HG03064 (cell line): ENCODE measurements at regions not wholly inside any gene's neighbourhood (a gene's known extent, or its start where the extent isn't known, plus 50 kb on each side); places are given as distances from the start of the nearest gene placed in this dataset.

Source experiments
- ATAC-seq: cut with Tn5 transposase; IDR thresholded peaks from one replicate; pipeline ENCODE4 v1.9.1; 2021; ENCODE audit warnings: low read depth; ENCODE audit not compliant: unreplicated experiment

- ATAC-seq = no peak
Observed at GRCh38 chr4:63526251-63526650, 883.0 kb downstream of the TECRL start.

GRCh38 chr4:63524764-63525163 is 884.5 kb downstream of the TECRL start:
- no peak for ATAC-seq

DNA sequence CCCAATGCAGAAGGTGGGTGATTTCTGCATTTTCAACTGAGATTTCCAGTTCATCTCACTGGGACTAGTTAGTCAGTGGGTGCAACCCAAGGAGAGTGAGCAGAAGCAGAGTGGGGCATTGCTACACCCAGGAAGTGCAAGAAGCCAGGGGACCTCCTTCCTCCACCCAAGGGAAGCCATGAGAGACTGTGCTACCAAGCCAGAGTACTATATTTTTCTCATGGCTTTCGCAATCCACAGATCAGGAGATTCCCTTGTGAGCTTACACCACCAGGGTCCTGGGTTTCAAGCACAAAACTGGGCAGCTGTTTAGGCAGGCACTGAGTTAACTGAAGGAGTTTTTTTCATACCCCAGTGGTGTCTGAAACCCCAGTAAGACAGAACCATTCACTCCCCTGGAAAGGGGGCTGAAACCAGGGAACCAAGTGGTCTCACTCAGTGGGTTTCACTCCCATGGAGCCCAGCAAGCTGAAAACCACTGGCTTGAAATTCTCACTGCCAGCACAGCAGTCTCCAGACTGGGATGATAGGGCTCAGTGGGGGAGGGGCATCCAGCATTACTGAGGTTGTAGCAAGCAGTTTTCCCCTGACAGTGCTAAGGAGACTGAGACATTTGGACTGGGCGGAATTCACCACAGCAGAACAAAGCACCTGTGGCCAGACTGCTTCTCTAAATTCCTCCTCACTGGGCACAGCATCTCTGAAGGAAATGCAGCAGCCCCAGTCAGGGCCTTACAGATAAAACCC is 903.4 kb downstream of the TECRL start:
- no peak for ATAC-seq

GRCh38 chr4:63493265-63493664 is 916.0 kb downstream of the TECRL start:
- no peak for ATAC-seq

GRCh38 chr4:63492515-63492914 is 916.7 kb downstream of the TECRL start:
- no peak for ATAC-seq

DNA sequence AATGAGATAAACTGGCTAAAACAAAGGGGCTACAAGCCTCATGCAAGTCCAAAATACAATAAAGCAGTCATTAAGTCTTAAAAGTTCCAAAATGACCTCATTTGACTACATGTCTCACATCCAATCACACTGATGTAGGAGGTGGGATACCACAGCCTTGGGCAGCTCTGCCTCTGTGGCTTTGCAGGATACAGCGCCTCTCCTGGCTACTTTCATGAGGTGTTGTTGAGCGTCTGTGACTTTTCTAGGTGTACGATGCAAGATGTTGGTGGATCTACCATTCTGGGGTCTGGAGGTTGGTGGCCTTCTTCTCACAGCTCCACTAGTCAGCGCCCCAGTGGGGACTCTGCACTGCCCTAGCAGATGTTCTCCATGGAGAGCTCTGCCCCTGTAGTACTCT is 944.9 kb downstream of the TECRL start:
- ATAC-seq = no peak

DNA sequence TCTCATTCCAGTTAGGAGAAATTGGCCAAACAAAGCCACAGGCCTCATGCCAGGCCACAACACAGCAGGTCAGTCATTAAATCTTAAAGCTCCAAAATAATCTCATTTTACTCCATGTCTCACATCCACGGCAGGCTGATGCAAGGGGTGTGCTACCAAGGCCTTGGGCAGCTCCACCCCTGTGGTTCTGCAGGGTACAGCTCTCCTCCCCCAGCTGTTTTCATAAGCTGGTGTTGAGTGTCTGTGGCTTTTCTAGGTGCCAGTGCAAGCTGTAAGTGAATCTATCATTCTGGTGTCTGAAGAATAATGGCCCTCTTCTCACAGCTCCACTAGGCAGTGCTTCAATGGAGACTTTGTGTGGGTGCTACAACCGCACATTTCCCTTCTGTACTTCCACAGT is 949.2 kb downstream of the TECRL start:
- no peak for ATAC-seq

DNA sequence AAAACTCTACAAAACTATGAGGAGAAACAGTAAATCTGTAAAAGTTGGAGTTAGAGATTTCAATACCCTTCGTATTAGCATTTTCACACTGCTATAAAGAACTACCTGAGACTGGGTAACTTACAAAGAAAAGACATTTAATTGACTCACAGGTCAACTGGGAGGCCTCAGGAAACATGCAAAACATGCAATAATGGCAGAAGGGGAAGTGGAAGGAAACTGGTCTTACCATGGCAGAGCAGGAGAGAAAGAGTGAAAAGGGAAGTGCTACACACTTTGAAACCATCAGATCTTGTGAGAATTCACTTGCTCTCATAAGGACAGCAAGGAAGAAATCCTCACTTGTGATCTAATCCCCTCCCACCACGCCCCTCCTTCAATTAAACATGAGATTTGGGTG is 949.9 kb downstream of the TECRL start:
- ATAC-seq = no peak

DNA sequence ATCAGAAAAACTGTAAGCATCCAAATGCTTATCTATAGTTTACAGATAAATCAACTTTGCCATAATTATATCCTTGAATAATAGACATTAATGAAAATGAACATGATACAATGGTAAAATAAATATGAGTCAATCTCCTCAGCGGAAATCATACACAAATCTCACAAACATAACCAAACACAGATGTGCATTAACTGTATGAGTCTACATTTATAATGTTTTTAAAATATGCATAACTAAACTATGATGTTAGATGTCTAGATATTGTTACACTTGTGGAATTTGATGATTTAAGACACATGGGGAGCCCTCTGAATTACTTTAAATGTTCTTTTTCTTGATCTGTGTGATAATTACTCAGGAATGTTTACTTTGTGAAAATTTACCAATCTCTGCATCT is 951.2 kb downstream of the TECRL start:
- ATAC-seq = no peak

DNA sequence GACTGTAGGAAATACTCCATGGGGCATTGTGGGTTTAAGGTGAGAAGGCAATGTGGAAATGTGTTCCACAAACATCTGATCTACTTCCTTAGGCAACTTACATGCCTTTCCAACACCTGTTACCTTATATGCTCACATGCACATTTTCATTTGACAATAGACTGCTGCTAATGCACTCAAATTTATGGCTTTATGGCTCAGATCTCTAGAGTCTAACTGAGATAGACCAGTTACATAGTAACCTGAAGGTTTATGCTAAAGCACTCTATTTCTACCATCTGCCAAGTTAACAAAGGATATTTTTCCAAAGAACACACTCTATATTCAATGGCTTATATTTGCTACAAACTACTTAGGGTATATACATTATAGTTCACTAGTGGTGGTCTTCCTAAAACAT is 969.0 kb downstream of the TECRL start:
- ATAC-seq = no peak

- no peak for ATAC-seq
Observed at GRCh38 chr4:63430105-63430504, 979.1 kb downstream of the TECRL start.

DNA sequence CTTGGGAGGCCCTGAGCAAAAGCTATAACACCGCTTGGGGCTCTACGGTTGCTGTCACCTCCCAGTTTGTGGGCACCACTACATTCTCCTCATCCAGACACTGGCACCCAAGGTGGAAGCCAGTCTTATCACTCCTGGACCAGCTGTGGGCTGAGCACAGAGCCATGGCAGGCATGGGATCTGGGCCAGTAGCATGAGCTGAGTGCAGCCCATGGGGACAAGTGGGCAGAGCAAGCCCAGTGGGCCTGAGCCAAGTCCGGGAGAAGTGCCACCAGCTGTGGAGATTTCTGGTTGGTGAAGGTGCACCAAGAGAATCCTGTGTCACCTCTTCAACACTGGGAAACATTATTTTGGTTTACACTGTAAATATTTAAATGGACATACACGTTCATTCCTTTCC is 1013.0 kb downstream of the TECRL start:
- ATAC-seq = no peak

DNA sequence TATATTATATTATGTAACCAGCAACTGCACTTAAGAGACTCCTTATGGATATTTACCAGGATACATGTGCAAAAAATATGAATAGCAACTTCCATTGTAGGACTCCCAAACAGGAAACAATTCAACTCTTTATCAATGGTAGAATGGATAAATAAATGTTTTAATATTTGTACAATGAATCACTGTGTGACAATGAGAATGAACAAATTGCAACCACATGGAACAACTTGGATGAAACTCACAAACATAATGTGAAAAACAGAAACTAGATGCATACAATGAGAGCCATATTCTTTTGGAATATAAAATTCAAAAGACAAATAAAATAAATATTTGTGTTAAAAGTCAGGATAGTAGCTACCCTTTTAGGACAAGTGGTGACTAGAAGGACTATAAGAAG is 1015.7 kb downstream of the TECRL start:
- no peak for ATAC-seq

DNA sequence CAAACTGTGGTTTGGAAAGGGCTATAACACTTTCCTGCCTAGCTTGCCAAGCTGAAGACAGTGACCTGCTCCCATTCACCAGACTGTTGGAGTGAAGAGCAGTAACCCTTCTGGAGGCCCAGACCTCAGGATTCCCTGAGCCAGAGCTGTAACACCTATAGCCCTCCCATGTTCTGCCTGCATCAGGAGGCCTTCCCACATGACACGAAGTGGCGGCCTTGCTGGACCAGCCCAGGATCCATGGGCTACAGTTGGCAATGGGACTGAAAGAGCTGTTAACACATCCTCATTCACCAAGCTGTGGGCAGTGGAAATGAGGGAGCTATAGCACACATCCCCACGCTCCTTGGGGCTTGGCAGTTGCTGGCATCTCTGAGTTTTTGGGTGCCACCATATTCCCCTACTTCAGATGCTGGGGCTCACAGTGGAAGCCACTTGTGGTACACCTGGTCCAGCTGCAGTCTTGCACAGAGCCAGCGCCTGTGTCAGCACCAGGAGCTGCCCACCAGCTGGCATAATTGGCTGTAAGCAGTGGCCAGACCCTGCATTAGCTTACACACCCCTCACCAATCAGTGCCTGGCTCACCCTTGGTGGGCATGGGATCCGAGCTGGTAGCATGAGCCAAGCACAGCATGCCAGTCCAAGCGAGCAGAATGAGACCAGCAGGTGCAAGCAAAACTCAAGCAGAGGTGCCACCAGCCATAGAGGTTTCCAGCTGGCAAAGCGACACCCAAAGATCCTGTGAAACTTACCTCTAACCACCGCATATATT is 1029.3 kb downstream of the TECRL start:
- no peak for ATAC-seq

- ATAC-seq = no peak
Observed at GRCh38 chr4:63371001-63371400, 1038.2 kb downstream of the TECRL start.

- no peak for ATAC-seq
Observed at GRCh38 chr4:63361628-63362027, 1047.6 kb downstream of the TECRL start.

GRCh38 chr4:63361066-63361465 is 1048.2 kb downstream of the TECRL start:
- no peak for ATAC-seq

- ATAC-seq = no peak
Observed at GRCh38 chr4:63349674-63350025, 1059.6 kb downstream of the TECRL start.

GRCh38 chr4:63348735-63349673 is 1060.2 kb downstream of the TECRL start:
- no peak for ATAC-seq

DNA sequence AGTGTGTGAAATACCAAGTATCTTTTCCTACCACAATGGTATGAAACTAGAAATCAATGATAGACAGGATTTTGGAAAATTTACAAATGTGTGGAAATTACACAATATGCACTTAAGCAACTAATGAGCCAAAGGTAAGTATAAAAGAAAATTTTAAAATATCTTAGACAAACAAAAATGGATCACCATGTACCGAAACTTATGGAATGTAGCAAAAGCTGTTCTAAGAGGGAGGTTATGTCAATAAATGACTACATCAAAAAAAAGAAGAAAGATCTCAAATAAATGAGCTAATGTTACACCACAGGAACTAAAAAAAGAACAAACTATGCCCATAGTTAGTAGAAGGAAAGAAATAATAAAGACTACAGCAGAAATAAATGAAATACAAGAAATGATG is 1084.1 kb downstream of the TECRL start:
- no peak for ATAC-seq

DNA sequence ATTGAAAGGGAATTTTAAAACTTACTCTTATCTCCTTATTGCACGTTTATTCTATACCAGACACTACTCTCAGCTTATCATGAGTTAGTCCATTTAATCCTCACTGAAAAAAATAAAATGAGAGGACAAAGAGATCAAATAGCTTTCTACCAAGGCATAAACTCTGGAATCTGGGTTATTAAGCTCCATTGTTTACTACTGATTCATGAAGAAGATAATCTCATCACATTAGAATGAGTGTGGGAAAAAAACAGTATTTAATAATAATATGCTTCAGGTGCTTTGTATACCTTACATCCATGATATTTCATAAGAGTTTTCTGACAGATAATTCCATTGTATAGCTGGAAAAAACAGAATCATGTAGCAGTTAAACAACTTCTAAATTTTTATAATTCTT is 1092.6 kb downstream of the TECRL start:
- ATAC-seq = no peak
